GM21786 (cell line): ENCODE measurements at regions not wholly inside any gene's neighbourhood (a gene's known extent, or its start where the extent isn't known, plus 50 kb on each side); places are given as distances from the start of the nearest gene placed in this dataset.
"Not testable (repeated sequence)": the region's sequence is repeated elsewhere in the genome, so short reads cannot be mapped to it uniquely, and the experiment has no call there.

ENCODE experiments used
- ATAC-seq: cut with Tn5 transposase; IDR thresholded peaks from one replicate; pipeline ENCODE4 v1.9.1; 2021; ENCODE audit not compliant: unreplicated experiment

GRCh38 chr4:149211876-149212275 lies 603.8 kb downstream of the IQCM start:
- no peak for ATAC-seq

- ATAC-seq: no peak
Observed at GRCh38 chr4:149203256-149204001, 612.2 kb downstream of the IQCM start.

GRCh38 chr4:149202117-149202516 lies 613.5 kb downstream of the IQCM start:
- no peak for ATAC-seq

GRCh38 chr4:149199594-149199993 lies 616.0 kb downstream of the IQCM start:
- ATAC-seq: no peak

GRCh38 chr4:149194061-149194460 lies 621.6 kb downstream of the IQCM start:
- ATAC-seq: no peak

DNA sequence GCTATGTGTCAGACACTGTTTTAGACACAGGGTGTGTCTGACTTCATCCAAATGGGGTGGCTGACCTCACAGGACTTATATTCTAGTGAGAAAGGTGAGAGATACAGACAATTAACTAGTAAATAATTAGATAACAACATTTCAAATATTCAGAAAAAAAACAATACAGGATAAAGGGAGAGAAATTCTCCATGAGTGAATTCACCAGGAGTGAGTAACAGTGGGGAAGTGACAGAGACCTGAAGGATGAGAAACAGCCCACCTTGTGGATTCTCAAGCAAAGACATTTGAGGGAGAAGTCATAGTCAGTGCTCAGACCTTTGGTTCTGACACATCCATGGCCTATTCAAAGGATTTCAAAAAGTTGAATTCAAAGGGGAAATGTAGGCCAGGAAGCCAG lies 627.9 kb downstream of the IQCM start:
- no peak for ATAC-seq

- ATAC-seq: no peak
Observed at GRCh38 chr4:149183638-149184037, 632.0 kb downstream of the IQCM start.

DNA sequence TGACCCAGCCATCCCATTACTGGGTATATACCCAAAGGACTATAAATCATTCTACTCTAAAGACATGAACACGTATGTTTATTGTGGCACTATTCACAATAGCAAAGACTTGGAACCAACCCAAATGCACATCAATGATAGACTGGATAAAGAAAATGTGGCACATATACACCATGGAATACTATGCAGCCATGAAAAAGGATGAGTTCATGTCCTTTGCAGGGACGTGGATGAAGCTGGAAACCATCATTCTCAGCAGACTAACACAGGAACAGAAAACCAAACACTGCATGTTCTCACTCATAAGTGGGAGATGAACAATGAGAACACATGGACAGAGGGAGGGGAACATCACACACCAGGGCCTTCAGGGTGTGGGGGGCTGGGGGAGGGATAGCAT lies 634.2 kb downstream of the IQCM start:
- ATAC-seq: not testable (repeated sequence)

DNA sequence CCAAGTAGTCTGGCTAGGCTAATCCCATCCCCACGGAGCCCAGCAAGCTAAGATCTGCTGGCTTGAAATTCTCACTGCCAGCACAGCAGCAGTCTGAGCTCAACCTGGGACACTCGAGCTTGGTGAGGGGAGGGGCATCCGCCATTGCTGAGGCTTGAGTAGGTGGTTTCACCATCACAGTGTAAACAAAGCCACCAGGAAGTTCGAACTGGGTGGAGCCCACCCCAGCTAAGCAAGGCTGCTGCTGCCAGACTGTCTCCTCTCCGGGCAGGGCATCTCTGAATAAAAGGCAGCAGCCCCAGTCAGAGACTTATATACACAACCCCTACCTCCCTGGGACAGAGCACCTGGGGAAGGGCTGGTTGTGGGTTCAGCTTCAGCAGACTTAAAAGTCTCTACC lies 639.6 kb downstream of the IQCM start:
- ATAC-seq: no peak

DNA sequence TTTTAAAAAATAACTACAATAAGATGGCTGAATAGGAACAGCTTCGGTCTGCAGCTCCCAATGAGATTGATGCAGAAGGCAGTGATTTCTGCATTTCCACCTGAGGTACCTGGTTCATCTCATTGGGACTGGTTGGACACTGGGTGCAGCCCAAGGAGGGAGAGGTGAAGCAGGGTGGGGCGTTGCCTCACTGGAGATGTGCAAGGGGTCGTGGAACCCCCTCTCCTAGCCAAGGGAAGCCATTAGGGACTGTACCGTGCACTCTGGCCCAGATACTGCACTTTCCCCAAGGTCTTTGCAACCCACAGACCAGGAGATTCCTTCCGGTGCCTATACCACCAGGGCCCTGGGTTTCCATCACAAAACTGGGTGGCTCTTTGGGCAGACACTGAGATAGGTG lies 640.1 kb downstream of the IQCM start:
- no peak for ATAC-seq

DNA sequence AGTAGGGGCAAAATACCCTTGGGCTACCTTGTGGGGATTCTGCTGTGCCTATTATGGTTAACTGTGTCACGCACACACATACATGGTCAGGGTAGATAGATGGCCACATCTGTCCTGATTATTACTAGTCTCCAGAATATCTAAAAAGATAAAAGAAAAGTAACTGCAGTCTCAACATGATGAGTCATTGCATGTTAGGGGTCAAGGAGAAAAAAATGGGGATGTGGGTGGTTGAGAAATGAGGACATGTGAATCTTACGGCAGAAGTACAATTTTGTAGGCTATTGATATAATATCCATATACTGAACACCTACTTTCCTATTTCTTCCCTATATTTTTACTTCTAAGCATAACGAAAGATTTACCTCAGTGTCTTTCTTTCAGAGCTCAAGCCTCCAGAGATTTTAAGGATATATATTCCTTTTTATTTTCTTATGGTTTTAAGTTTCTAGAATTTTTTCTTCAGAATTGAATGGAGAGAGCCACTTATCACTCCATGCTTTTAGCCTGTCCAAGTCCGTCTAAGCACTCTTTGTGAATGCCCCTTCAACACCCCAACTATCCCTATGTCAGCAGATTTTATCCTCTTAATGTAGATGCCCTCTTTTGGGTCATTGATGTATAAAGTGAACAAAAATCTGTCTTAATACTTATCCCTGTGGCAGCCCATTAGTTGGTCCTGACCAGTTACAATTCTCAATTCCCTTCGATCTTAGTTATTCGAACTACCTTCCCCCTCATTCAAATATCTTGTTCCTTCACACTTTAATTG lies 642.2 kb downstream of the IQCM start:
- ATAC-seq: no peak

DNA sequence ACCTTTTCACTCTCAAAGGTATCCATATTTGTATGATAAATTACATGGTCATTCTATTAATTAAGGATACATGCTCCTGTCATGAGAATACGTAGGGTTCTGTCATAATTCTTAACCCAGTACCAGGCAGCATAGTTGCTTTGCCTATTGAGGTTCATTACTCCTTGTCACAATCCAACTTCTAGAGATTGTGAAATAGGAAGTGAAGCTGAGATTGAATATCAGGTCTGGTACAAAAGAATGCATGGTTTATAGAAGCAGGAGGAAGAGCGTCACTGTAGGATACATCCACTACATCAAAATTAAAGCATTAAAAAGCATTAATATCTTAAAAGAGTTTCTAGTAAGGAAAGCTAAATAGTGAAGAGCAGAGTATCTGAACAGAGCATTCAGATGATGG lies 647.0 kb downstream of the IQCM start:
- no peak for ATAC-seq

DNA sequence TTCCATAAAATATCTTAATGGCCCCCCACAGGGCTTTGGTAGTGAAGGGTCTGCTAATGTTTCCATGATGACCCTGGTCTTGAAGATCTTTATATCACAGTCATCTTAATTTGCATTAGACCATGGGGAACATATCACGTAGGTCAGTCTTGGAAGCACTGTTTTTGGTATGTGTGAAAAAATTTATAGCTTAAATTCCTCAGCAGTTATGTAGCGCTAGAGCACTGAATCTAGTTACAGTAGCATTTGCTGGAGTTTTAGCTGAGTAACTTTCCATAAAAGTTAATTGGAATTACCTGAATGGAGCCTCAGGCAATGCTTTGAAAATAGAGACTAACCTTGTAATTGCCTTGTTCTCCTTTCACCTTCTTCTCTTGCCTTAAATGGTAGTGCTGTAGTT lies 648.8 kb downstream of the IQCM start:
- no peak for ATAC-seq

DNA sequence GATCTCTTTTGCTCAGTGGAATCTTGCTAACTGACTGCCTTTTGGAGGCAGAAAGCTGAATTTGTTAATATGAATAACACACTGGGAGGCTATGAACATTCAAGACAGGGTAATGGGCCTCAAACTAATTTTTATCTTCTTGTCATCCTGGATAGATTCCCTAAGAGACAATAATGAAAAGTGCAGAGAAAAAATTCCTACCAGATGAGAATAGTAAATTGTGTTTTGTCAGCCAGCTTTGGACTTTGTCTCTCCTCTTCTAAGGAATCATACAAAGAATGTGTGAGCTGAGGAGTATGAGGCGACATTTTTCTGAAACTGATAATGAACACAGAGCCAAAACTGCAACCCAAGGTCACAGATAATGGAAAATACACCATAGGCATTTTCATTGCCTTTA lies 649.3 kb downstream of the IQCM start:
- ATAC-seq: no peak

DNA sequence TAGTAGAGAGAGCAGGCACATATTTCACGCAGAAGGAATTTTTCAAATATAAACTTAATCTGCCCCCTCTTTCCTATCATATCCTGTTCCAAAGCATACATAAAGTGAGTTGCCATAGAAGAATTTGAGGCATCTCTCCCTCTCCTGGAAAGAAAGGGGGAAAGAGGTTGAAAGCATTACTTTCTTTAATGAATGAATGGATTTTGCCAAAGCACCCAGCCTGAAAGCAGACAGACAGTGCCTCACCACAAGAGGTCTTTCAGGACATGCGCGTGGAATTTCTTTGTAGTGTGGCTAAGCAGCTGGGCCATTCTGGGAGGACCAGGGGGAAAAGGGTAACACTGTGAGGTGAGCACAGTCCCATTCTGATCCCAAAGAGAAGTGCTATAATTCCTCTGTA lies 651.4 kb downstream of the IQCM start:
- no peak for ATAC-seq

DNA sequence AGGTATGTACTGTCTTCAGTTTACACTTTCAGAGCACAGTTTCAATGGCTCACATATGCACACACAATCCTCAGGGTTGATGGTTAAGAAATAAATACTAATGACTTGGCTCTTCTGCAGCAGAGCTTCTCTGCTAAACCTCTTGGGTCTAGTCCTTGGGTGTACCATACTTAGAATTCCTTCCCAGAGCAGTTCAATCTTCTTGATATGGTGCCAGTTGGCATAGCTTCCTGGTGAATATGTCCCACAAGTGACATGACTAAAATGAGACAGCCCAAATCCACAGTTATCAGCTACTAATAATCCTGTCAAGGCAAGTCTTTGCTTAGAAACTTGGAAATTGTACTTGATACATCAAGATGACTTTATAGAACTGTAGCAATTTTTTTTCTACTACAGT lies 654.4 kb downstream of the IQCM start:
- no peak for ATAC-seq

DNA sequence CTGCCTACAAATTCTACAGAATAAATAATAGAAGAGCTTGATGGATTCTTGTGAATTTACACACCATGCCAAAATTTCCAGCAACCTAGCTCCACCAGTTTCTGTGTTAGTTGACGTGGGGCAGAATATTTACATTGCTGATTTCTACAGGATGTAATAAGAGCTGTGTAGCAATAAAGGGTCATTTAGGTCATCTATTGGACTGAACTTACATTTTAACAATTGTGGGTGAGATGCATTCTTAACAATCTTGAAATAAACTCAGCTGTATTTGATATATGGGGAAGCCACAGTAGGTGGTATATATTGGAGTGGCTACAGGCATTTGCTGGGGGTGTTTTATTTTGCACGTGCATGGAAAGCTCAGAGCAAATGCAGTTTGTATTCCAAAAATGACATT lies 655.3 kb downstream of the IQCM start:
- no peak for ATAC-seq

- ATAC-seq: no peak
Observed at GRCh38 chr4:149158817-149159216, 656.8 kb downstream of the IQCM start.

GRCh38 chr4:149145803-149146202 lies 669.8 kb downstream of the IQCM start:
- no peak for ATAC-seq

DNA sequence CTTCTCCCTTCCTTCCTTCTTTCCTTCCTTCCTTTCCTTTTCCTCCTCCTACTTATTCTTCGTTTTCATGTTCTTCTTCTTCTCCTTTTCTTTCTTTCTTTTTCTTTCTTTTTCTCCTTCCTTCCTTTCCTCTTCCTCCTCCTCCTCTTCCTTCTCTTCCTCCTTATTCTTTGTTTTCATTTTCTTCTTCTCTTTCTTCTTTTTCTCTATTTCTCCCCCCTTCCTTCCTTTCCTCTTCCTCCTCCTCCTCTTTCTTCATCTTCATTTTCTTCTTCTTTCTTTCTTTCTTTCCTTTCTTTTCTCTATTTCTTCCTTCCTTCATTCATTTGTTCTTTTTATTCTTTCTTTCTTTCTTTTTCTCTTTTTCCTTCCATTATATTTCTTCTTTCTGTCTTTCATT lies 671.6 kb downstream of the IQCM start:
- no peak for ATAC-seq

DNA sequence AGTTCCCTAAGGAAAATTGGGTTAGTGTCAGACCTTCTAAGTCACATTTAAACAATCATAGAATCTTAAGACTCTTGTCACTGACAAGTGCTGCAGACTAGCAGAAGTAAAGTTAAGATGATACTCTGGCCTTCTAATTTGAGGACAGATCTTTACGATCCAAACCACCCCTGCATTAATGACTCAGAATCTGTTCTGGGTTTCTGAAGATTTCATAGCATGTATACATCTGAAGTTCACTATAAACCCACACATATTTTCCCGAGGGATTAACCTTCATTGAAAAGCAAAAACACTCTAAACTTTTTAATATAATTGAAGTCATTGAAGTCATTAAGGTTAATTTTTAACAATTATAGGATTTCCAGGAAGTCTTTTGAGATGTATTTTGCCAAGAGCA lies 674.3 kb downstream of the IQCM start:
- no peak for ATAC-seq

GRCh38 chr4:149140841-149141240 lies 674.8 kb downstream of the IQCM start:
- ATAC-seq: no peak
